Caki2 (cell line): ENCODE measurements at regions not wholly inside any gene's neighbourhood (a gene's known extent, or its start where the extent isn't known, plus 50 kb on each side); places are given as distances from the start of the nearest gene placed in this dataset.

Experiments
- DNase-seq: peaks from one replicate; pipeline ENCODE4 v3.0.0-alpha.2; 2015; ENCODE audit warnings: low read depth
- in situ Hi-C: cut with HindIII; loops from 2 replicates; pipeline ENCODE4 v1.10.0; 2016; ENCODE audit warnings: low sequenced_read_pairs, low pct_unique_long_range_greater_than_20kb, mixed read lengths

GRCh38 chr20:61042506-61043385, 209.3 kb upstream of the CDH4 start:
- peak; percentile 21 for DNase-seq
- in situ Hi-C loops = no loop called here

- in situ Hi-C loops = no loop called here
- no peak for DNase-seq
Measured at GRCh38 chr20:61043681-61044080, 208.4 kb upstream of the CDH4 start.

GRCh38 chr20:61044499-61044898, 207.6 kb upstream of the CDH4 start:
- peak; percentile 12 for DNase-seq
- in situ Hi-C loops = no loop called here

DNA sequence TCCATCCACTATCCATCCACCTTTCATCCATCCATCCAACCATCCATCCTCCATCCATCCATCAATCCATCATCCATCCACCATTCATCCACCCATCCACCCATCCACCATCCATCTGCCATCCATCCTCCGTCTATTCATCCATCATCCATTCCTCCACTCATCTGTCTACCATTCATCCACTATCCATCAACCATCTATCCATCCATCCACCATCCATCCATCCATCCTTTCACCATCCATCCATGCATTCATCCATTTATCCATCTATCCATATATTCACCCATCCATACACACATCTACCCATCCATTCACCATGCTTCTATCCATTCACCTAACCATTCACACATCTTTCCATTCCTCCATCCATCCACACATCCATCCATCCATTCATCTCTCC, 207.0 kb upstream of the CDH4 start:
- in situ Hi-C loops = no loop called here

GRCh38 chr20:61045876-61046585, 206.0 kb upstream of the CDH4 start:
- DNase-seq = no peak
- in situ Hi-C loops = no loop called here

More for the DNA sequence above, 207.0 kb upstream of the CDH4 start:
- DNase-seq = no peak

- in situ Hi-C loops = no loop called here
- DNase-seq = no peak
Measured at GRCh38 chr20:61046721-61047351, 205.2 kb upstream of the CDH4 start.

GRCh38 chr20:61047515-61047914, 204.5 kb upstream of the CDH4 start:
- DNase-seq = no peak
- in situ Hi-C loops = no loop called here

DNA sequence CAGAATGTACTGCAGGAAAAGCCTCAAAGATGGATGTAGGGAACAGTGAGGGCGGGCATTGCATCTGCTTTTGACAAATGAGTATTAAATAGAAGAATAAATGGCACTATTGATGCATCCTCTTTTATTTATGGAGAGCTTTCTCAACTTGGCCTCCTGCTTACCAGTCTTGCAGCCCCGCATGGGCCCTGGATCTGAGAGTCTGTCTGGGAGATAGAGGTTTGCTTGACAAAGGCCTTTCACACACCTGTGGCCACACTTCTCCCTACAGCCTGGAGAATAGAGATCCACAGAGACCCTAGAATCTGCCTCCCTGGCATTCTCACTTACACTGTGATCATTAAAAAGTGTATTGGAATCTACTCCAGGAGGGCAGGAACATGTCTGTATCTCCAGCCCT, 203.8 kb upstream of the CDH4 start:
- in situ Hi-C loops = no loop called here
- DNase-seq = no peak

- in situ Hi-C loops = no loop called here
- no peak for DNase-seq
Measured at GRCh38 chr20:61049684-61050083, 202.4 kb upstream of the CDH4 start.

GRCh38 chr20:61050336-61050890, 201.6 kb upstream of the CDH4 start:
- in situ Hi-C loops = no loop called here
- no peak for DNase-seq

- no peak for DNase-seq
- in situ Hi-C loops = no loop called here
Measured at GRCh38 chr20:61052195-61052750, 199.8 kb upstream of the CDH4 start.

GRCh38 chr20:61052776-61053442, 199.2 kb upstream of the CDH4 start:
- in situ Hi-C loops = no loop called here
- no peak for DNase-seq

- DNase-seq = no peak
- in situ Hi-C loops = no loop called here
Measured at GRCh38 chr20:61053487-61053886, 198.6 kb upstream of the CDH4 start.

DNA sequence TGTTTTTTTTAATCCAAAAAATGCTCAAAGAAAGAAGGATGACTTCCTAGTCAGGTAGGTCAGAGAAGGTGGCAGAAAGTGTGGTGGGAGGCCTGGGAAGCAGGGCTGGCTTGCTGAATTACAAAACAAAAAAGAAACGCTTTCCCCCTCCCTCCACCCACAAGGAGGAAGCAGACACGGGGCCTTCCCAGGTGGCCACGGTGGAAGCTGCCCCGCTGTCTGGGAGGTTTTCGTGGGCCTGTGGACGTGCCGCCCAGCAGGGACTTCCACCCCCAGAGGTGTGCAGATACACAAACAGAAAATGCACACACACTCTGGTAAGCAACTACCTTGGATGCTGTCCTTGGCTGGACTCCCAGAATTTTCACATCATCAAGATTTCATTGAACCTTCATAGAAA, 198.2 kb upstream of the CDH4 start:
- in situ Hi-C loops = no loop called here

DNA sequence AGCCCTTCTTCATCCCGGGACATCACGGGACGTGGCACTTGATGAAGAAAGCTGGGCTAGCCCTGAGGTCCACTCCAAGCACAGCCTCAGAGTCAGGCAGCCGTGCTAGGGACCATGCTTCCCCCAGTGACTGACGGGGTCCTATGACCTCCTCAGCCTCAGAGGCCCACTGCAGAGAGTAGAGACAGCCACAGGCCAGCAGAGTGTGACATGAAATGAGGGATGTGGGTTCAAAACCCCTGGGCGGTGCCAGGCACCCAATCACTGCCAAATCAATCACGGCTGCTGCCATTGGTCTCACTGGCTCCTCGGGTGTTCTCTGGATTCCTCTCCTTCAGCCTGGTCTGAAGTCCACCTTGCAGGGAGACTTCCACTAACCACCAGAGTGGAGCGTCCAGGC, 197.7 kb upstream of the CDH4 start:
- DNase-seq = no peak
- in situ Hi-C loops = no loop called here

More for the DNA sequence above, 198.2 kb upstream of the CDH4 start:
- no peak for DNase-seq

GRCh38 chr20:61055180-61056010, 196.7 kb upstream of the CDH4 start:
- DNase-seq = no peak
- in situ Hi-C loops = no loop called here

- in situ Hi-C loops = no loop called here
- DNase-seq = no peak
Measured at GRCh38 chr20:61056116-61056515, 195.9 kb upstream of the CDH4 start.
